Kidney (tissue), 13 donors: ENCODE measurements at regions not wholly inside any gene's neighbourhood (a gene's known extent, or its start where the extent isn't known, plus 50 kb on each side); places are given as distances from the start of the nearest gene placed in this dataset.

Experiments
- DNase-seq, 5 donors: peaks; one replicate each; pipeline ENCODE4 v3.0.0-alpha.2; 2013 to 2020
- FAIRE-seq: peaks from 2 replicates; lab custom pipeline; 2012; peaks lifted over from hg19 to GRCh38; lab: Jason Lieb, UNC
- H3K27ac ChIP-seq, 2 donors: one replicate each; pipeline ENCODE4 v1.7.0; 2013; ENCODE audit warnings: low read depth in 2 of 2, low read length in 2 of 2, inconsistent platforms in 1 of 2
- H3K27me3 ChIP-seq: one replicate; pipeline ENCODE4 v1.7.1; 2013; ENCODE audit warnings: low read length, inconsistent platforms; ENCODE audit not compliant: control insufficient read depth, insufficient read depth
- H3K36me3 ChIP-seq, 3 donors: one replicate each; pipeline versions ENCODE4 v1.7.0 to v1.7.1; 2013; ENCODE audit warnings: low read length in 3 of 3, control low read depth in 1 of 3, inconsistent platforms in 1 of 3; ENCODE audit not compliant: insufficient read depth in 3 of 3, control insufficient read depth in 2 of 3
- H3K4me1 ChIP-seq, 3 donors: one replicate each; pipeline versions ENCODE4 v1.7.0 to v1.7.1; 2013; ENCODE audit warnings: low read length in 3 of 3, inconsistent platforms in 1 of 3, low read depth in 1 of 3; ENCODE audit not compliant: control insufficient read depth in 2 of 3, insufficient read depth in 2 of 3
- H3K4me3 ChIP-seq, 3 donors: one replicate each; pipeline versions ENCODE4 v1.7.0 to v1.8.1; 2013; ENCODE audit warnings: low read length in 3 of 3, control low read depth in 1 of 3, inconsistent platforms in 1 of 3
- H3K9ac ChIP-seq, 3 donors: one replicate each; pipeline versions ENCODE4 v1.7.0 to v1.7.1; 2013; ENCODE audit warnings: low read length in 3 of 3, control low read depth in 1 of 3, inconsistent platforms in 1 of 3
- H3K9me3 ChIP-seq, 3 donors: one replicate each; pipeline versions ENCODE4 v1.7.0 to v1.7.1; 2013; ENCODE audit warnings: low read length in 3 of 3, control low read depth in 1 of 3, inconsistent platforms in 1 of 3; ENCODE audit not compliant: control insufficient read depth in 2 of 3, insufficient read depth in 1 of 3
- intact Hi-C: fragments of 100-400 bp; cut with DNase I; formaldehyde crosslinking; loops from one replicate; pipeline ENCODE4 v1.11.1; 2022
- TF ChIP-seq, protein P1 (sequence below): IDR thresholded peaks from 3 replicates; pipeline ENCODE4 v1.5.1; 2012; ENCODE audit warnings: mild to moderate bottlenecking, moderate library complexity, borderline replicate concordance; ENCODE audit not compliant: insufficient read depth; ENCODE audit errors: extremely low read depth
- donor health status: control.
- donor health status: control.
- donor health status: control.
- donor health status: control.
- donor health status: control.
- donor health status: DM: yes; HTN: yes; CAD: no.
- donor health status: Normal renal cell carcinoma (clear cell type).

DNA sequence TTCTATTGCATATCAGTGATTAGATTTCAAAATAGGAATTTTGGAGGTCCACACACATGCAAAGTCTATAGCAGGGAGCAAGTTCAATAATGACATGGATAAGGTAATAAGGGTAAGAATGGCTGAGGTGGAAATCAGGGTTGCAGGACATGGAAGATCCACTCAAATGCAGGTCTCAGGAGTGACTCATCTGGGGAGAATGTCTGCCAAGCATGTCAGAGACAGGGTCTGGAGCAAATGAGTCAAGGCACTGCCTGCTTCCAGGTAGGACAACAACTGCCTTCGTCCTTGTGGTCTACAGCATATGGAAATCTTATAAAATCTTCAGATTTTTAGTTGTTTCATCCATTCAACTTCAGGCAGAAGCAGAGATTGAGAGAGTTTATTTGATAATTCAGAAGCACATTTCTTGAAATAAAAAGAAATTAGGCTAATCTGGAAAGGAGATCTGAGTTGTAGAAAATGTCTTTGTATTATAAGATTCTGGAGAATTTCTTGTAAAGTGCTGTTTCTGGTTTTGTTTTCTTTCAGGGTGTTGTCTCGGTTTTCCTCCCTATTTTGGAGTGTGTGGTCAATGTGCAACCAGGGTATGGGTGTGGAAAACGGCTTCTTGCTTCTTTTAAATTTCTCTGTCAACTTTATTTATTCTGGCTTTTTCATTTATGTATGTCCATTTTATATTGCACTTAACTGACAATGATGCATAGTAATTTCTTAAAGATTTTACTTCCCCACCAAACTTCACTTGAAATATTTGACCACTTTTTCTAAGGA lies 748.8 kb downstream of the LIG4 start:
- TF ChIP-seq, protein P1, sequence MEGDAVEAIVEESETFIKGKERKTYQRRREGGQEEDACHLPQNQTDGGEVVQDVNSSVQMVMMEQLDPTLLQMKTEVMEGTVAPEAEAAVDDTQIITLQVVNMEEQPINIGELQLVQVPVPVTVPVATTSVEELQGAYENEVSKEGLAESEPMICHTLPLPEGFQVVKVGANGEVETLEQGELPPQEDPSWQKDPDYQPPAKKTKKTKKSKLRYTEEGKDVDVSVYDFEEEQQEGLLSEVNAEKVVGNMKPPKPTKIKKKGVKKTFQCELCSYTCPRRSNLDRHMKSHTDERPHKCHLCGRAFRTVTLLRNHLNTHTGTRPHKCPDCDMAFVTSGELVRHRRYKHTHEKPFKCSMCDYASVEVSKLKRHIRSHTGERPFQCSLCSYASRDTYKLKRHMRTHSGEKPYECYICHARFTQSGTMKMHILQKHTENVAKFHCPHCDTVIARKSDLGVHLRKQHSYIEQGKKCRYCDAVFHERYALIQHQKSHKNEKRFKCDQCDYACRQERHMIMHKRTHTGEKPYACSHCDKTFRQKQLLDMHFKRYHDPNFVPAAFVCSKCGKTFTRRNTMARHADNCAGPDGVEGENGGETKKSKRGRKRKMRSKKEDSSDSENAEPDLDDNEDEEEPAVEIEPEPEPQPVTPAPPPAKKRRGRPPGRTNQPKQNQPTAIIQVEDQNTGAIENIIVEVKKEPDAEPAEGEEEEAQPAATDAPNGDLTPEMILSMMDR = no peak
- intact Hi-C loops = no loop called here
- no peaks in the 10 kb centered on the region for H3K36me3 ChIP-seq
- DNase-seq = no peak
- H3K4me3 ChIP-seq = no peak overlapping the region
- no peaks in the 10 kb centered on the region for H3K9me3 ChIP-seq
- no peaks in the 10 kb centered on the region for H3K4me1 ChIP-seq
- no peak overlapping the region for H3K9ac ChIP-seq
- FAIRE-seq = no peak
- no peak overlapping the region for H3K27ac ChIP-seq
- H3K27me3 ChIP-seq = no peaks in the 10 kb centered on the region

DNA sequence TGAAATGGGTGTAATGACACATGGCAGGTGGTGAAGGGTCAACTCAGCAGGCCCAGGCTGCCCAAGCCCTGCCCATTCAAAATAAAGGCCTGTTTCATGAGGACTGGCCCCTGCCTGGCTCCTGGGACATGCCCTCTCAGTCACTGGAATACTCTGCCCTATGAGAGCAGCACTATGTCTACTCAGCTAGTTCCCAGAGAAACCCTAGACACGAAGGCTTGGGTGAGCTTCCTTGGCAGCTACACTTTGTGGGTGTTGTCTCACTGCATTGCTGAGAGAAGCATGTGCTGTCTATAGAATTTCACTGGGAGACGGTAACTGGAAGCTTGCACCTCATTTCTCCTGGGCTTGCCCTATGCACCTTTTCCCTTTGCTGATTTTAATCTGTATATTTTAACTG lies 752.8 kb downstream of the LIG4 start:
- no peak overlapping the region for H3K27ac ChIP-seq
- TF ChIP-seq, protein P1 = no peak
- DNase-seq (no peak), FAIRE-seq (no peak)
- intact Hi-C loops = no loop called here
- no peaks in the 10 kb centered on the region for H3K9me3 ChIP-seq
- H3K27me3 ChIP-seq = no peaks in the 10 kb centered on the region
- H3K36me3 ChIP-seq = no peaks in the 10 kb centered on the region
- H3K4me1 ChIP-seq = no peaks in the 10 kb centered on the region
- H3K4me3 ChIP-seq = no peak overlapping the region
- H3K9ac ChIP-seq = no peak overlapping the region

DNA sequence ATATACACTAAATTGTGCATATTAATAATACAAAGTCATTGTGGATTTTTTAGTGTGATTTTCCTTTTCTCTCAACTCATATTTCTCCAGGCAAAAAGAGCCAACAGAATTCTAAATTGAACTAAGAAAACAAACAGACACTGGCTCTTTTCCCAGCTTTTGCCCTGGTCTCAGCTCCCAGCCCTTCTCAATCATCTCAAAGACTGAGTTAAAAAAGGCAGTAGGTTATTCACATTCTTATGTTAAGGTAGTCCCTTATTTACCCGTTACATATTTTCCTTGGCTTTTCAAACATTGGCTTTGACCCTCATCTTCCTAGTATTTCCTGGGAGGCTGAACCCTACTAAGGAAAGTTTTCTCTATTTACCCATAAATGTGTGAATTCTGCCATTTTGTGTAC lies 753.6 kb downstream of the LIG4 start:
- FAIRE-seq (no peak), DNase-seq (no peak)
- H3K4me1 ChIP-seq = no peaks in the 10 kb centered on the region
- intact Hi-C loops = no loop called here
- no peaks in the 10 kb centered on the region for H3K9me3 ChIP-seq
- no peaks in the 10 kb centered on the region for H3K36me3 ChIP-seq
- TF ChIP-seq, protein P1 = no peak
- no peak overlapping the region for H3K9ac ChIP-seq
- H3K27me3 ChIP-seq = no peaks in the 10 kb centered on the region
- H3K27ac ChIP-seq = no peak overlapping the region
- H3K4me3 ChIP-seq = no peak overlapping the region
